ENCODE measurements at regions not wholly inside any gene's neighbourhood (a gene's known extent, or its start where the extent isn't known, plus 50 kb on each side); places are given as distances from the start of the nearest gene placed in this dataset.

DNA sequence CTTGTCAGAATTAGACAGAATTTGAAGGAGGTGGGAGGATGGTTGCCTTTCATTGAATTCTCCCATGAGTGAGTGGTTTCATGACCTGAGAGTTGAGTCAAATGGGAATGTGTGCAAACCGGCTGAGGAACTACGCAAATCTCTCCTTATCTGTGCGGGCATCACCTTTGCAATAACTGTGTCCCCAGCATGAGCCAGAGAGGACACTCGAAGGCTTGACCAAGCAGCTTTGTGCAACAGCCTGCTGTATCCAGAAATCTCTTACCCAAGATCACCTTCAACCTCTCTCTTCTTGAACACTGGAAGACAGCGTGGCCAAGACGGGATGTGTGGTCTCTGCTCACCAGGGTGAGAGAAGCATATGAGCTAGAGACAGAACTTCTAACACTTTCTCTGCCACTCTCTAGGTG is 93.8 kb upstream of the IKZF1 start:
- H3K4me3 ChIP-seq (ENCODE audit: low read length) = no peak overlapping the region
- TF ChIP-seq, protein P1, sequence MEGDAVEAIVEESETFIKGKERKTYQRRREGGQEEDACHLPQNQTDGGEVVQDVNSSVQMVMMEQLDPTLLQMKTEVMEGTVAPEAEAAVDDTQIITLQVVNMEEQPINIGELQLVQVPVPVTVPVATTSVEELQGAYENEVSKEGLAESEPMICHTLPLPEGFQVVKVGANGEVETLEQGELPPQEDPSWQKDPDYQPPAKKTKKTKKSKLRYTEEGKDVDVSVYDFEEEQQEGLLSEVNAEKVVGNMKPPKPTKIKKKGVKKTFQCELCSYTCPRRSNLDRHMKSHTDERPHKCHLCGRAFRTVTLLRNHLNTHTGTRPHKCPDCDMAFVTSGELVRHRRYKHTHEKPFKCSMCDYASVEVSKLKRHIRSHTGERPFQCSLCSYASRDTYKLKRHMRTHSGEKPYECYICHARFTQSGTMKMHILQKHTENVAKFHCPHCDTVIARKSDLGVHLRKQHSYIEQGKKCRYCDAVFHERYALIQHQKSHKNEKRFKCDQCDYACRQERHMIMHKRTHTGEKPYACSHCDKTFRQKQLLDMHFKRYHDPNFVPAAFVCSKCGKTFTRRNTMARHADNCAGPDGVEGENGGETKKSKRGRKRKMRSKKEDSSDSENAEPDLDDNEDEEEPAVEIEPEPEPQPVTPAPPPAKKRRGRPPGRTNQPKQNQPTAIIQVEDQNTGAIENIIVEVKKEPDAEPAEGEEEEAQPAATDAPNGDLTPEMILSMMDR (conservative IDR thresholded peaks at IDR 0.05; ENCODE audit: low read depth, low read length) = no peak
- no peak for DNase-seq (ENCODE audit: low read depth)

DNA sequence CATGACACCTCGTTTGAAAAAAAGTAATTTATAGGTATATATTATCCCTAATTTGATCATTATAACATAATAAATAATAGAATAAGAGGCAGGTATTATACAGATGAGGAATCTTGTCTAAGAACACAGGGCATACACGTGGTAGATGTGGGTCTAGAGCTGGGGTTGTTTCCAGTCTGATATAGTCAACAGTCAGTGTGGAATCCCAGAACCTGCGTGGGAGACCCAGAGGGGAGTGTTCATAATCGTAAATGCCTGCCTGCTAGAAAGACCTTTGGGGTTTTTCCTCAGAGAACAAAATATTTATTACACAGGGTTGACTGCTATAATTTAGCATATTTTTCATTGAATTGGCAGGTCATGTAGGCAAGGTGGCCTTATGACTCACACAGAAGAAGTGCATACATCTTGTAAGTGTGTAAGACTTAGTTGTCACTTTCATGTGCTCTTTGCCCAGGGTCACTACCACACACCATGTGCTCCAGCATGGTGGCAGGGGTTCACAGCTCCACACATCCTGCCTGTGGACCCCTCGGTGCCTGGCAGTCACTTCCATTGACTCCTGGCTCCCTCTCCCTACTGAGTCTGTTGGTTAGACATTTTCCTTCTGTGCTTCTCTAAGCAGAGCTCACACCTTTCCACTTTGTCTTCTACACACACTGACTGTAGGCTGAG is 94.9 kb upstream of the IKZF1 start:
- no peak for DNase-seq (ENCODE audit: low read depth)
- TF ChIP-seq, protein P1 (conservative IDR thresholded peaks at IDR 0.05; ENCODE audit: low read depth, low read length) = no peak
- H3K4me3 ChIP-seq (ENCODE audit: low read length) = no peak overlapping the region

DNA sequence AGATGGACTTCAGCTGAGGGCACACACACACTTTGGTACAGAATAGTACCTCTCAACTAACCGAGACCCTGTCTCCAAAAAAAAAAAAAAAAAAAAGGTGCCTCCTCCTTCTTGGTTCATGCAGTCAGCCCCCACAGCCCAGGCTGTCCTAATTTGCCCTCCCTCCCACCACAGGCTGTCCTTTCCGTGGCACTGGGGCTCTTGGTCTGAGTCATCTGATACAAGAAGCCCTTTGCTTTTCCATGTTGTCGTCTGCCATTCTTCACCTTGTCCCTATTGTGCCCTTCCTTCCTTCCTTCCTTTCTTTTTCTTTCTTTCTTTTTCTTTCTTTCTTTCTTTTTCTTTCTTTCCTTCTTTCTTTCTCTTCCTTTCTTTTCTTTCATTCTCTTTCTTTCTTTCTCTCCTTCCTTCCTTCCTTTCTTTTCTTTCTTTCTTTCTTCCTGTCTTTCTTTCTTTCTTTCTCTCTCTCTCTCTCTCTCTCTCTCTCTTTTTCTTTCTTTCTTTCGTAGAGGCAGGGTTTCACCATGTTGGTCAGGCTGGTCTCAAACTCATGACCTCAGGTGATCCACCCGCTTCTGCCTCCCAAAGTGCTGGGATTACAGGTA is 96.0 kb upstream of the IKZF1 start:
- no peak for DNase-seq (ENCODE audit: low read depth)
- TF ChIP-seq, protein P1 (conservative IDR thresholded peaks at IDR 0.05; ENCODE audit: low read depth, low read length) = no peak
- no peak overlapping the region for H3K4me3 ChIP-seq (ENCODE audit: low read length)

DNA sequence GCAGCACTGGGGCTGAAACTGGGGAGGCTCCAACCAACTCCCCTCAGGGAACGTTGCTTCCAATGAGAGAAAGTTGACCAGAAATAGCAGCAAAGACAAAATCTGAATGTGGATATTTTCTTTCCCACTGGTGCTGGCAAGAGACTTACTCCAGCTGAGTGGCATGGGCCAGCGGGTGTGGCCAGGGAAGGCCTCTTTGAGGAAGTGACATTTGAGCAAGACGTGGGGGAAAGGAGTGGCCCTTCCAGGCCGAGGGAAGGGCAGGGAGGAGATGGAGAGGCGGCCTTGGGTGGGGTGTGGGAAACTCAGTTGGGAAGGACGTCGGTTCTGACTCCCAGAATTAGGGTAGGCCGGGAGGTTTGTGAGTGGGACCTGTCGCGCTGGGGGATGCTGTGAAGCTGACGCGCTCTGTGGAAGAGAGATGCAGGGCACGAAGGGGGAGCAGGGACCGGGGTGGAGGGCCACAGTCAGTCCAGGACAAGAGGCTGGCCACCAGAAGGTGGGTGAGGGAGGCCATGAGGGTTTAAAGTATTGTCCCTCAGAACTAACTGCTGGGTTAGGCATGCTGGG is 96.7 kb upstream of the IKZF1 start:
- H3K4me3 ChIP-seq (ENCODE audit: low read length) = no peak overlapping the region
- no peak for DNase-seq (ENCODE audit: low read depth)
- TF ChIP-seq, protein P1 (conservative IDR thresholded peaks at IDR 0.05; ENCODE audit: low read depth, low read length) = no peak

DNA sequence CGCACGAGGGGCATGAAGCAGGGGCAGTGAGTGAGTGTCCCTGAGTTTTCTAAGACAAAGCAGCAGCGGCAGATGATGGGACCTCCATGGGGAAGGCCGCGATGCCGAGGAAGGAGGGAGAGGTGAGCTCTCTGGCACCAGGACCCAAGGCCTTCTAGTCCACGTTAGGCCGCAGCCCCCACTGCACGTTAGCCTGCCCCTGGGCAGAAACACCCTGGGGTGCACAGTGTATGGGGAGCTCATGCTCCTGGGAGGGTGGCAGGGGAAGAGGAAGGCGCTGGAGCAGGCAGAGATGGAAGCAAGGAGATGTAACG is 97.3 kb upstream of the IKZF1 start:
- H3K4me3 ChIP-seq (ENCODE audit: low read length) = no peak overlapping the region
- TF ChIP-seq, protein P1 (conservative IDR thresholded peaks at IDR 0.05; ENCODE audit: low read depth, low read length) = no peak
- DNase-seq (ENCODE audit: low read depth) = no peak

DNA sequence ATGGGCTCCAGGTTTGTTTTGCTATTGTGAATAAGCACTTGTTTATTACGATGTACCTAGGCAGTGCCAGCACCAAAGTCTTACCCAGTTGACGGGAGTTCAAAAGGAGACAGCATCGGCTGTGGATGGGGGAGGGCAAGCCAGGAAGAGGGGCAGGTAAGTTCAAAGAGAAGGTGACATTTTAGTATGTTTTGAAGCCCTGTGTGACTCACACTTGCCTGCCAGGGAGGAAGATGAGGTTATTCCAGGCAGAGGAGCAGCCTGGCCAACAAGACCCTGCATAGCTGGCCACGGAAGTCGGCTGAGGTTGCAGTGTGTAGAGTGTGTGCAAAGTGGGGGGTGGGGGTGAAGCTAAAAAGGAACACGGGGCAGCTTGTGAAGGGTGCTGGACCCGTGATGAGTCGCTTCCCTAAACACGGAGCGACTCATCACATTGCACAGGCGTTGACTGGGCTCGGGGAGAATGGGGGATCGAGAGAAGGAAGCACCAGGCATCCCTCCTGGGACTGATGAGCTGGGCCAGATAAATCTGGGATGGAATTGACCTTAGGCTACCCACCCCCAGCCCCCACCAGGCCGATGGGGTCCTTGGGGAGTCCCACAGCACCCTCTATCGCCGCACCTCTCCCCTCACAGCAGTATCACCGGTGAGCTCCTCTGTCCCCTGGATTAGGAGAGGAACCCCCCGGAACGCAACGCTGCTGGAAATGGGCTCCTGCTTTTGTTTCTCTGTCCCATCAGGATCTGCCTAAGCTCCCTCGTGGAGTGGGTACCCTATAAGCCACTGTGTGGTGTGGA is 97.9 kb upstream of the IKZF1 start:
- TF ChIP-seq, protein P1 (conservative IDR thresholded peaks at IDR 0.05; ENCODE audit: low read depth, low read length) = no peak
- no peak for DNase-seq (ENCODE audit: low read depth)
- H3K4me3 ChIP-seq (ENCODE audit: low read length) = no peak overlapping the region
